Activated T-cell treated with anti-CD3 and anti-CD28 coated beads for 1 hour (primary cell): ENCODE measurements at regions not wholly inside any gene's neighbourhood (a gene's known extent, or its start where the extent isn't known, plus 50 kb on each side); places are given as distances from the start of the nearest gene placed in this dataset.

ENCODE experiments used
- DNase-seq: peaks from one replicate; pipeline ENCODE4 v3.0.0-alpha.2; 2020; ENCODE audit warnings: low read depth

DNA sequence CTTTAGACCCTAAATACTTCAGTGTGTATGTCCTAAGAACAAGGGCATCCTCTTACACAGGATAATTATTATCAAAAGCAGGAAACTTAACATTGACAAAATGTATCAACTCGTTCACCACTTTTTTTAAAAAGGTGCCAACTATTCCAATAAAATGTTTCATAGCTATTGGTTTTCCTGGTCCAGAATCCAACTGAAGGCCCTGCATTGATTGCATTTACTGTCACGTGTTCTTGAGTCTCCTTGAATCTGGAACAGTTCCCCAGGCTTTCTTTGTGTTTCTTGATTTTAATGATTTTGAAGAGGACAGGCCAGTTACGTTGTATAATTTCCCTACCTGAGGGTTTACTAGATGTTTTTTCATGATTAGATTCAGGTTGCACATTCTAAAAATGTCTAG is 94.6 kb upstream of the ARHGEF3 start:
- DNase-seq = no peak

DNA sequence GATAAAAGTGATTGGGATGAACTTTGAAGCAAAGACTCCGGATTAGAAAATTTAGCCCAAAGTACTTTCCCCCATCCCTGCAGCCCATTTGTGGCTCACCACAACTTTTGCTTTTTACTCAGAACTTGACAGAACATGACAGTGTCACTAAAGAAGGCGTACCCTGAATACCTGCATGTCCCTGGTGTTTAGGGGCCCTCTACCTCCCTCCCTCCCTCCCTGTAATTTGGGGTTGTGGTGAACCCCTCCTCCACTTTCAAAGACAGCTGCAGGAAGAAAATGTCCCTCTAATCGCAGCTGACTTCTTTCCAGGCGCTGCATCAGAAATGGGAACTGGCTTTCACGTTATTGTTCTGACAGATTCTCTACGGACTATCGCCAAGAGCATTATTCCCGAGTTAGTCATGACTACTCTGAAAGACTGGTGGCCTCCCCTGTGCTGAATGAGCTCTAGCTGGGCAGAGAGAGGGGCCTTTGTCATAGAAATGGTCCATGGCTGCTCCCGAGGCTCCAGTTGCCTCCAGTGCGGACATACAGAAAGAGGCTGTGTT is 93.2 kb upstream of the ARHGEF3 start:
- no peak for DNase-seq

DNA sequence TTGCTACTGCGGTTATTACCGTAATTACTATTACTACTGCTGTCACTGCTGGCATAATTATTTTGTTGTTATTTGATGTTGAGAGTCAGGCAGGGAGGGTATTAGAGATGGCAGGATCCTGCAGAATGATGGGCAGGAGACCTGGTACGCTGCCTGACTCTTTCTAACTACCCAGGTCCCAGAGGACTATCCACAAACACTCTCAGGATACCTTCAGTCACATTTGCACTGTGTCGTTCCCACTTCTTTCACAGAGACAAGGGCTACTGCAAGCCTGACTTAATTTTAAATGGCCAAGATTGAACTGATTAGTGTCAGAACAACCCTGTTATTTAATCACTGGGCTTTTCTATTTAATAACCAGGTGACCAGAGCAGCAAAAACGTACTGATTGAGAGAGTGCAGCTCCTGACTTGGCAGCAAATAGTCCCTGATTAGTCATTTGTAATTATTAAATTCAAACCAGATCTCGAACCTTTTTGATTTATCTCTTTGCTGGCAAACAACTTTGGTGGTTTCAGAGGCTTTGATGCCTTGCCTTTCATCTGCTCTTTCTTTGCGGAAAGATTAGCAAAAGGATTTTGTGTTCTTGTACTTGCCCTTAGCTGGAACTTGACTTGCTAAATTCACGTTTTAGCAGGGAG is 88.8 kb upstream of the ARHGEF3 start:
- DNase-seq = no peak

DNA sequence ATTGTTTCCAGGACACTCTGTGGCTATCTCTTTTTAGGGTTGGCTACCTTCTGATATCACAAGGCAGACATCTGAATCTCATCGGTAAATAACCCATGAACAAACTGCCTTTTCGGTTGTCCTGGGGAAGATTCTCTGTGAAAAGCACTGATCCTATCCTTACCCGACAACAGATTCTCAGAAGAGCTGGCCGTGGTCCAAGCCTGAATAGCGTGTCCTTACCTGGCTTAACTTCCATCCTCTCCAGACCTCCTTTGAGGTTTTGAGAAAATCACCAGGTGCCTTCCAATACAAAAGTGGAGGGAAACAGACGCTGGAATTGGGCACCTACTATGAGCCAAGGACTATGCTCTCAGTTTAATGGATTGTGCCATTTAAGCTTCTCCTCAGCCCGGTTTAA is 87.4 kb upstream of the ARHGEF3 start:
- DNase-seq = no peak

DNA sequence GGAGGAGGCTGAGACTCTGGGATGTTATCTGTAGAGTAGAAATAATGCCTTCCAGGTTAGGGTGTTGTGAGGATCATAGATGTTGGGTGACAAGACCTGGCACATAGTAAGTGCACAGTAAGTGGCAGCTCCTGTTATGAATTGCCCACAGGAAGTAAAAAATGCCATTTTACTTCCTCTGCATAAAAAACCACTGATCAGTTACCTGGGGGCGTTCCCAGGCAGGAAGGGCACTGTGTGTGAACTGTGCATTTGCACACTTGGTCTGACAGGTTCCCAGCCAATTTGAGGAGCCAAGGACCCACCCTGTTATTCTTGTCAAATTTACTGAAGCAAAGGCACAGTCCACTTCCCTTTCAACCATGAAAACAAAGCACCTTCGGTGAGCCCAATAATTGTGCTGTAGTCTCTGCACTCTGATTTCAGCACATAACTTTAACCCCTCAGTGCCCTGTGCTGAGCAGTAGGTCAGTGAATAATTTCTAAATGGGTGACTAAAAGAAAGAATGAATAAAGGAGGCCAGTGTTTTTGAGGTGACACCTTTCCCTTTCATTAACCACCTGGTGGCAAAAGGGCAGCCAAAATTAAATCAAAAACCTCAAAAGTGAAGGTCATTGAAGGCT is 85.8 kb upstream of the ARHGEF3 start:
- no peak for DNase-seq

DNA sequence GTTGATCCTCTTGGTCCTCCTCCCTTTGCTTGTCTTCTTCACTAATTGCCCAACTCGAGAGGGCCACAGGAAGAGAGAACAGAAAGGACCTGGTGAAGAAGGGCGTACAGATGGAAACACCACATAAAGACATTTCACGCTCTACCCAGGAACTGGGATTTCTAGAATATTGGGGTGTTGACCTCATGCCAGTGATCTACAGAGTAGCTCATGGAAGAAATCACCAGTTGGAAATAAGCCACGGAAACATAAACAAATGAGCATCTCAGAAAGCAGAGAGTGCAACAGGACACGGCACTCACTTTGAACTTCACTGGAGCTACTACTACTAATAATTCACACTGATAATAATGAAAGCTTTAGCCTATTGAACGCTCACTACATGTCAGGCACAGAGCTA is 84.6 kb upstream of the ARHGEF3 start:
- no peak for DNase-seq

DNA sequence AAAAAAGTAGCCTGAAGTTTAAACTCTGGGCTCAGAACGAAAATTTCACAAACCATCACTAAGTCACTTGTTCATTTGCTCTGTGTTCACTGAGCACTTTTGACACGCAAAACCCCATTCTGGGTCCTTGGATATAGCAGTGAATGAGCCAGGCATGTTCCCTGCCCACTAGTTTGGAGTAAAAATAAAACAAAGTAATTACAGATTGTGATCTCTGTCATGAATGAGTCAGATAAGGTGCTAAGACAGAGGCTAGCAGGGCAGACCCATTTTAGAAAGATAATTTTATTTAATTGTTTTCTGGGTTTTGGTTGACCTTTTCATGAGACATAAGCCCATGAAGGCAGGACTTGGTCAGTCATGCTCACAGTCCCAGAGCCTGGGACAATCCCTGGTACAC is 84.1 kb upstream of the ARHGEF3 start:
- no peak for DNase-seq

DNA sequence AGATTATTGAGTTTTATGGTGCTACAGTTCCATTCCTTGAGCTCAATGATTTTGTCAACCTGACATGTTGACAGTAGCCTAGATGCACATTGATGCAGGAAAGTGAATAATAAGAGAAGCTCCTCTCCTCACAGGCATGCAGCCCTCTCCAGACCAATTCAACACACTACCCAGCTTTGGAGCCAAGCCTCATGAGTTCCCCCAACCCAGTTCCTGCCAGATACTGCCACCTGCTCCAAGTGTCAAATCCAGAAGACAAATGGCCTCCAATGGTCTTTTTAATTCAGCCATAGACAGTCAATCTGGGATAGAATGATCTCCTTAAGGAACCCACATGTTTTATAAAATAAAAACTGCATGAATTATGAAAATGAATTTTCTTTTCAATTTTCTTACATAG is 83.7 kb upstream of the ARHGEF3 start:
- no peak for DNase-seq

DNA sequence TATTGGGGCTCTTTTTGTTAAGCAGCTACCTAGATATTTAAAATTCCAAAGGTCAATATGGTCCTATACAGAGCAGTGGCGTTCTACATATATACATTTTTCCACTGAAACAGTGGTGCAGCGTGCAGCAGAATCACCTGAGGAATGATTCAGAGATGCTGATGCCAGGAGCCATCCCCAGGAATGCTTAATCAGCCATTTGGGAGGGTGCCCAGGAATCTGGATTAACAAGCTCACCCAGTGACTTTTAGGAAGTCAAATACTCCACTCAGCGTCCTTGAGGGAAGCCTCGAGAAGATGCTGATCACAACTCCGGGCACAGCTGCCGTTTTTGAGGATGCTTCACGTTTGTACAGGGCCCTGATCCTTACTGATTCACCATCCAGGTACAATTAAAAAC is 82.6 kb upstream of the ARHGEF3 start:
- DNase-seq = no peak

DNA sequence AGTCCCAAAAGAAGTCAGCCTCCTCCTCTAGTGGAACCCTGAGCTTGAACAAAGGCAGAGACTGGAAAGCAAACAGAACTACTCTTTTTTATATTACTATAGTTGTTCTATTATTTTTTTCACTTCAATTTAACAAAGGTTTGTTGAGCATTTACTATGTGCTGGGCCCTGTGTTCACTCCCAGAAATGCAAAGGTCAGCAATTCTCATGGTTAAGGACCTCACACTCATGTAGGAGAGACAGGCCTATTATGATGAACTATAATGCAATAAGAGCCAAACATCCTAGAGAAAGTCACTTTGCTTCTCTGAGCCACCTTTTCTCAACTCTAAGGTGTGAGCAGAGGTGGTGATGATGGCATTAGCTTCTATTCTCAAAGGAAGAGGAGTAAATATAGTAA is 82.1 kb upstream of the ARHGEF3 start:
- DNase-seq = no peak

DNA sequence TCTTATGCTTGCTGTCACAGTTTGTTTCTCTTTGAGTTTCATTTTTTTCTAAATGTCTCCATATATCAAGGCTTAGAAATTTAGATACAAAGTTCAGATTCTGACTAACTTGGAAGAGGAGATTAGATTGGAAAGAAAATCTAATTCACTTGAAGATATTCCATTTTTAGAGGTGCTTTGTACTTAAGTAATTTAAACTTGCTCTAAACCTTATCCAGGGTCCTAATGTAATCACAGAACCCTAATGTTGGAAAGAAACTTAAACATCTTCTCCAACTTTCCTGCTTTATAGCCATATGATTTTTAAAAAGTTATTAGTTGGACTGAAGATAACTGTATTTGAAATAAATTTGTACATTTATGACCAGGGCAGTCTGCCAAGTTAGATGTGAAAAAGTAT is 81.1 kb upstream of the ARHGEF3 start:
- no peak for DNase-seq

DNA sequence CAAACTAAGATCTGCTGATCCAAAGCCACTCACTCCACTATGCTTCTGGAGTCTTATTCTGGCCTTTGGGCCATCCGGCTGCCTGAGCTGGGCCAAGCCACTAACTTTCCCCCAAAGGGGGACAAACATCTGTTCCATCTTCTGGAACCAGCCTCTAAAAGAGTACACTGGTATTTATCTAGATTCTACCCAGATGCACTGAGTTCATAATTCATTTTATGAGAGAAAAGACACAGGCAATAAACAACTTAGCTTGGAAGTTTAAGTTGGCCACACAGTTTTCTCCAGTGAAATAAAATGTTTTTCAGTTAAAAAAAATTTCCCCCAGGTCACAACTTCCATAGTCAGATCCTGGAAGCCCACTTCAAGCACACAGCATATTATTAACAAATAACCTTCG is 80.1 kb upstream of the ARHGEF3 start:
- DNase-seq = no peak

DNA sequence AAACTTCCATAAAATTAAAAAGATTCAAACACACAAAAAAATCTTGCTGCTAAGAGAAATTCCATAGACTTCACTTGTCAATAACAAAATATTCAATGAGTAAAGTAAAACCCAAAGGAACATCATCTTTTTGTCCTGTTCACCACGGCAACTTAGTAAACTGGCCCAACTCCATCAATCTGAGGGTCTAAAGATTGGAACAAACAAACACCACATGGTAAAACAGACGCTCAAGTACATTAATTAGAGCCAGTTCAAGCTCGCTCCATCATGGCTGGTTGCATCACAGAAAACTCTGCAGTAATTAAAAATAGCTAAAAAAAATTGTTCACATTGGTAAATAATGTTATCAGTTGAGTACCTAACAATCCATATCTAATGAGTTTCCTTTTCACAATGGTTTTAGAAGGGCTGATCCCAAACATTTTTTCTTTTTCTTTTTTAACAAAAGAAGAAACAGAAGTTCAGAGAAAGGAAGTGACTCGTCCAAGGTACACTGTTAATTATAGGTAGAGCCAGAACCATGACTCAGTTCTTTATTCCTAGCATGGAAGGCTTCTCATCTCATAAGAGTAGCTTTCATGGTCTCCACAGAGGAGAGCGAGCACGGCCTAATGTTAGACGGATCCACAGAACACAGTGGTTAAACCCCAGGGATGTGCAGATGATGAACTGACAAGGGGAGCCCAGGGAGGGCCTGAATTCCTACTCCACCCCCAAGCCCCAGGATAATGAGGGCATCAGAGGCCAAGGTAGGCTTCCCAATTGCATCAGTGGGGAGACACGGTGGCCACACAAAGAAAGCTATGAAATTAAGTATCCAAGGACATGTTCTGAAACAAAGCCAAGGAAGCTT is 79.2 kb upstream of the ARHGEF3 start:
- no peak for DNase-seq

DNA sequence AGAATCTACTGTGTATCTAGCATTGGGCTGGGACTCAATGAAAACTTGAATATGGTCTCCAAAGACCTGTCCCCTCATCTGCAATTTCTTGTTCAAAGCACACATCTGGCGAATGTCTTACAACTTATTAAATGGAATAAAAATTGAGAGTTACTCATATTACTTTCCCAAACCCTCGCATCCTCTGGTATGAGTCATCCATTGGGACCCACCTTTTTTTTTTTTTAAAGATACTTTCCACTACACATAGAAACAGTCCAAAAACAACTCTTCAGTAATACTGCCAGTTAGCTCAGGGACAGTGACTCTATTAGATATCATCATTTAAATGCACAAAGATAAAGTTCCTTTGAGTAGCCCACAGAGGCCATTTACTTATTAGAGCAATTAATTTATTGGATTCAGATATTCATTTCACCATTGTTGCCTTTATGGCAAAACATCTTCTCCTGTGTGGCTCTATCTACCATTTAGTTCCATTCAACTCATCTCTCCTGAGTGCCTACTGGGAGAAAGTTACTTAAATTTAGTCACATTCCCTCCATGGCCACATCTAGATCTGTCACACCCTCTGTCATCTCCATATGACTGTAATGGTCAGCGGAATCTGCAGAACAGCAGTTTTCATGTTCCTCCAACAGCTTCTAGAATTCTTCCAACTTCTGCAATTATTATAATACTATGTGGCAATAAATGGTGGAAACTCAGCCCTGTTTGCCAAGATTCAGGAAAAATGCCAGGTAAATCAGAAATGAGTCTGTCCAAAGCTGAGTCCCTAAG is 77.9 kb upstream of the ARHGEF3 start:
- DNase-seq = no peak

DNA sequence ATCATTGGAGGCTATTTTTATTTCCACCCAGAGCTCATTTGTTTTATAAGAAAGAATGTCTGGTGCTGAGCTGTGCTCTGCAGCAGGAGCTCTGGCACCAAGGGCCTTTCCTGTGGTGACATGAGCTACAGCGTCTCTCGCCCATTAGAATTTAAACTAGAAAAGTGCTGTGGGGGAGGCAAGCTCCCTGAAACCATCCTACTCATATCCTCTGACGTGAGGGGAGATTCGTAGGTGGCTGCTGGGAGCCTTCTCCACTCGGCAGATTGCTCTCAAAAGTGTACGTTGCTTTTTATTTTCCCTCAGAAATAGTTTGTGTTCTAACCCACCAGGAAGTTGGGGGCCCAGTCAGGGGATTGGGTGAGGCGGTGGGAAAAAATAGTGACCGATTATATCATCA is 76.3 kb upstream of the ARHGEF3 start:
- DNase-seq = no peak

DNA sequence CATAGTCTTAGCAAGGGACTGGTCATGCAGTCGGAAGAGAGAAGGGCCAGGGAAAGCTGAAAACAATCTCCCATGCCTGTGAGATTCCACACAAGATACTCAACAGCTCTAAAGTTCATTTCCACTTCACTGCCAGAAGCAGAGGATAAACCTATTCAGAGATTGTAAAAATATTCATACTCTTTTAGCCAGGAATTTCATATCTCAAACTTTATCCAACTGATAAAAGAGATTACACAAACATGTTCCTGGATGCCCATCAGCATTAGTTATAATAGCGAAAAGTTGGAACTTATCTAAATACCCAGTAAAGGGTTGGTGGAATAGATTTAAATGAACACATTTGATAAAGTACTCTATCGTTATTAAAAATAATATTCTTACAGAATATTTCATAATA is 75.2 kb upstream of the ARHGEF3 start:
- no peak for DNase-seq

DNA sequence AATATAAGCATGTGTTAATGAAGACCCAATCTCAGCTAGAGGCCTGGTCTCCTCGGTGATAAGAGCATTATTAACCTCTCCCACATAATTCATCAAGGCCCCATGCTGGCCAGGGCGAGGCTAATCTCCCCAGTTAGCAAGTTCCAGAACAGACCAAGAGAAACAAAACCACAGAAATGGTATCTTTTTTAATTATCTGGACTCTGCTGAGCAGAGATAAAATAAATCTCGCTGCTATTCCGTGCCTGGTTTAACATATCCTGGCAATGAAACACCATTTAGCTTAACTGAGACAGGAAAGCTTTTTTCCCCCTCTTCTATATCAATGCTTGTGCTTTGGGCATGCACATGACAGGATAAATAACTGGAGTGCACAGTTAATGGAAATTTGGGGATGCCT is 72.5 kb upstream of the ARHGEF3 start:
- DNase-seq = no peak

DNA sequence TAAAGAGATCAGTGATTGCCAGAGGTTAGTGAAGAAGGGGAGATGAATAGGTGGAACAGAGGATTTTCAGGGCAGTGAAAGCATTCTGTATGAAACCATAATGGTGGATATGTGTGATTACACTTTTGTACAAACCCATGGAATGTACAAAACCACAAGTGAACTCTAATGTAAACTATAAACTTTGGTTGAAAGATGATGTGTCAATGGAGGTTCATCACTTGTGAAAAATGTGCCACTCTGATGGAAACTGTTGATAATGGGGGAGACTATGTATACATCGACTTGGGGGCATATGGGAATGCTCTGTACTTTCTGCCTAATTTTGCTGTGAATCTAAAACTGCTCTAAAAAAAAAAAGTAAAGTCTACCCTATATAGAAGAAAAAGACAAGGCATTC is 68.7 kb upstream of the ARHGEF3 start:
- no peak for DNase-seq

DNA sequence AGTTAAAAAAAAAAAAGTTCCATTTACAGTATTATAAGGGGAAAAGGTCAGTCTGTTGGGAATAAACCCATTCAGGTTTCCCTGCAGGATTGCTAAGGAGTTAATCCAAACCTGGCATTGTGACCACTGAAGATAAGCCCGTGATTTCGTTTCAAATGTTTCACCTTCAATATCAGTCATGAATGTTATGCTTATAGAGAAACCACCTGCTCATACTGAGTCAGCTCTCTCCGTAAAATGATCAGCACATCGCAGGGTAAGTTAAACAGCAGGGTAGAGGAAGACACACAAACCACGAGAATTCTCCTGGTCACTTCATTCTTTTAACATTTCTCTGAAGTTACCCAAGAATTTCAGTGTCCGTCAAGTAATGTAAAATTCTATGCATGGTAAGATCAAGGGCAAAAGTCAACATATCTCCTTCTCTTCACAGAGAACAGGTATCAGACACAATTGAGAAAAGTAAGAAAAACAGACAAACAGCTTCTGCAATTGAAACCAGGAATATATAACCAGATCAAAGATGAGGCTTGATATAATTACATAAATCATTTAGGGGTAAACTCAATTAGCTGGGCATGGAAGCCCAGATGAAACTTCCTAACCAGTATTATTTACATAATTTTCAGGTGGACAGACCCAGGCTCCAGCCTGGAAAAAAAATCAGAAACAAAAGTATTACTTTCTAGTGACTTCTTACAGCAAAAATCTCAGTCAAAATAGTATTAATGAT is 67.6 kb upstream of the ARHGEF3 start:
- no peak for DNase-seq

DNA sequence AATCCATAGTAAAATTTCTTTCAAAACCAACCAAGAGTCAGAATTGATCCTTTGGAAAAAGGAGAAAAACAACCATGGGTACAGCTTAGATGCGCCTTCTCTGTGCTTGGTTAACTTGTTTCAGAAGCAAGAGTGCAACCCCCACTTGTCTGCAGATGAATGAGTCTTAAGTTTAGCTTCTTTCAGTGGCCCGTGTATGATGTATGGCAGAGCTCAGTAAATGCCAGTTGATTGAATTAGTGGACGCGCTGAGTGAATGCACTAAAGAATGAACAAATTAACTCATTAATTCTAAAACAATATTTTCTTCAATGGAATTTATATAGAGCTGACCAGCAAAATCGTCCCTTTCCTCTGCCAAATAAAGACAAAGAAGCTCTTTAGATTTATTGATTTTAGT is 67.0 kb upstream of the ARHGEF3 start:
- no peak for DNase-seq

DNA sequence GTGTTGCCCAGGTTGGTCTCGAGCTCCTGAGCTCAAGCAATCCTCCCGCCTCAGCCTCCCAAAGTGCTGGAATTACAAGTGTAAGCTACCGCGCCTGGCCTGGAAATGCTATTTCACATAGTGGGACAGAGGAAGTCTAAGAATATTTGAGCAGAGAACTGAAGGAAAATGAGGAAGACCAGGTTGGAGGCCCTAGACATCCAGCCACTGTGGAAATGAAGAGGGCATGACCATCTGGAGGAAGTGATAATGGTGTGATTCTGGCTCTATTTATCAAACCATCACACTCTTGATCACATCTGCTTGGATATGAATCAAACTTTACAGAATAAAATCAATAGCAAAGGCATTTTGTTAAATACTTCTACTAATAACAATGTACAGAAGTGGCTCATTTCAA is 65.9 kb upstream of the ARHGEF3 start:
- no peak for DNase-seq
